ENCODE measurements at regions not wholly inside any gene's neighbourhood (a gene's known extent, or its start where the extent isn't known, plus 50 kb on each side); places are given as distances from the start of the nearest gene placed in this dataset.
"Not testable (repeated sequence)": the region's sequence is repeated elsewhere in the genome, so short reads cannot be mapped to it uniquely, and the experiment has no call there.

- no peaks in the 10 kb centered on the region for H3K36me3 ChIP-seq
- TF ChIP-seq CTCF (IDR thresholded peaks at IDR 0.05) = no peak
- no peaks in the 10 kb centered on the region for H3K27me3 ChIP-seq
- no peak overlapping the region for H3K4me3 ChIP-seq
- no peak overlapping the region for H3K27ac ChIP-seq
- no peaks in the 10 kb centered on the region for H3K9me3 ChIP-seq
- H3K4me1 ChIP-seq = no peaks in the 10 kb centered on the region
- intact Hi-C loops (cut with DNase I; ENCODE audit: low total_unique reads) = no loop called here
- no peak for DNase-seq
Measured at GRCh38 chr3:106435899-106436453, 567.2 kb upstream of the CBLB start.

- H3K4me1 ChIP-seq = no peaks in the 10 kb centered on the region
- TF ChIP-seq CTCF (IDR thresholded peaks at IDR 0.05) = no peak
- intact Hi-C loops (cut with DNase I; ENCODE audit: low total_unique reads) = no loop called here
- H3K9me3 ChIP-seq = no peaks in the 10 kb centered on the region
- DNase-seq = no peak
- no peaks in the 10 kb centered on the region for H3K36me3 ChIP-seq
- no peaks in the 10 kb centered on the region for H3K27me3 ChIP-seq
- H3K4me3 ChIP-seq = no peak overlapping the region
- H3K27ac ChIP-seq = no peak overlapping the region
Measured at GRCh38 chr3:106438887-106439286, 570.1 kb upstream of the CBLB start.

GRCh38 chr3:106440672-106441071, 571.9 kb upstream of the CBLB start:
- no peaks in the 10 kb centered on the region for H3K27me3 ChIP-seq
- no peaks in the 10 kb centered on the region for H3K4me1 ChIP-seq
- H3K36me3 ChIP-seq = no peaks in the 10 kb centered on the region
- H3K27ac ChIP-seq = no peak overlapping the region
- intact Hi-C loops (cut with DNase I; ENCODE audit: low total_unique reads) = no loop called here
- DNase-seq = no peak
- no peak for TF ChIP-seq CTCF (IDR thresholded peaks at IDR 0.05)
- no peaks in the 10 kb centered on the region for H3K9me3 ChIP-seq
- no peak overlapping the region for H3K4me3 ChIP-seq

- TF ChIP-seq CTCF (IDR thresholded peaks at IDR 0.05) = no peak
- DNase-seq = no peak
- intact Hi-C loops (cut with DNase I; ENCODE audit: low total_unique reads) = no loop called here
- no peaks in the 10 kb centered on the region for H3K27me3 ChIP-seq
- H3K4me1 ChIP-seq = no peaks in the 10 kb centered on the region
- H3K27ac ChIP-seq = no peak overlapping the region
- H3K4me3 ChIP-seq = no peak overlapping the region
- no peaks in the 10 kb centered on the region for H3K36me3 ChIP-seq
- H3K9me3 ChIP-seq = peaks cover 0 to 4% (median 0%) of the 10 kb centered on the region in 3 donors
Measured at GRCh38 chr3:106446271-106446670, 577.5 kb upstream of the CBLB start.

- Histone ChIP-seq H3K36me3 (no peaks in the 10 kb centered on the region), H3K27me3 (no peaks in the 10 kb centered on the region), H3K27ac (no peak overlapping the region), H3K4me1 (no peaks in the 10 kb centered on the region), H3K9me3 (peaks cover 0 to 4% (median 0%) of the 10 kb centered on the region in 3 donors), H3K4me3 (no peak overlapping the region)
- intact Hi-C loops (cut with DNase I; ENCODE audit: low total_unique reads) = no loop called here
- DNase-seq = no peak
- no peak for TF ChIP-seq CTCF (IDR thresholded peaks at IDR 0.05)
Measured at GRCh38 chr3:106447723-106448301, 579.0 kb upstream of the CBLB start.

GRCh38 chr3:106448372-106448966, 579.7 kb upstream of the CBLB start:
- DNase-seq; H3K4me3 ChIP-seq; H3K27ac ChIP-seq; H3K36me3 ChIP-seq; H3K4me1 ChIP-seq; intact Hi-C loops (cut with DNase I; ENCODE audit: low total_unique reads); H3K9me3 ChIP-seq; H3K27me3 ChIP-seq: not testable (repeated sequence)

Measured in tibial artery (tissue), 4 donors.